Memory B cell (primary cell): ENCODE measurements at regions not wholly inside any gene's neighbourhood (a gene's known extent, or its start where the extent isn't known, plus 50 kb on each side); places are given as distances from the start of the nearest gene placed in this dataset.

Source experiments
- ATAC-seq: fragments of 150-1000 bp; cut with Tn5 transposase; 2 replicates; pipeline ENCODE4 v1.10.0; 2021; ENCODE audit warnings: low read depth, mild to moderate bottlenecking, moderate library complexity
- DNase-seq, 2 donors: peaks; one replicate each; pipeline ENCODE4 v3.0.0; 2022; ENCODE audit warnings: low spot score in 2 of 2
- H3K27ac Mint-ChIP-seq: one replicate; pipeline ENCODE4 v1.8.0; 2022; ENCODE audit warnings: mild to moderate bottlenecking, moderate library complexity, mixed read lengths
- H3K27me3 Mint-ChIP-seq: one replicate; pipeline ENCODE4 v1.8.0; 2022; ENCODE audit warnings: mixed read lengths
- H3K36me3 Mint-ChIP-seq: one replicate; pipeline ENCODE4 v1.8.0; 2022; ENCODE audit warnings: mild to moderate bottlenecking, mixed read lengths
- H3K4me1 Mint-ChIP-seq: one replicate; pipeline ENCODE4 v1.8.0; 2022; ENCODE audit warnings: mixed read lengths
- H3K4me3 Mint-ChIP-seq: one replicate; pipeline ENCODE4 v1.8.0; 2022; ENCODE audit warnings: mild to moderate bottlenecking, moderate library complexity, mixed read lengths
- H3K9me3 Mint-ChIP-seq: one replicate; pipeline ENCODE4 v1.8.0; 2022; ENCODE audit warnings: mixed read lengths

- ATAC-seq (no peak), DNase-seq (no peak)
- no peak overlapping the region for H3K27ac Mint-ChIP-seq
- peaks cover 2% of the 10 kb centered on the region for H3K9me3 Mint-ChIP-seq
- H3K27me3 Mint-ChIP-seq = peaks cover 6% of the 10 kb centered on the region
- H3K4me3 Mint-ChIP-seq = no peak overlapping the region
- no peaks in the 10 kb centered on the region for H3K36me3 Mint-ChIP-seq
- no peaks in the 10 kb centered on the region for H3K4me1 Mint-ChIP-seq
Observed at GRCh38 chr15:39140060-39140604, 440.7 kb upstream of the THBS1 start.

- no peak for ATAC-seq
- no peak overlapping the region for H3K4me3 Mint-ChIP-seq
- H3K27ac Mint-ChIP-seq = no peak overlapping the region
- DNase-seq = no peak
- peaks cover 6% of the 10 kb centered on the region for H3K27me3 Mint-ChIP-seq
- H3K4me1 Mint-ChIP-seq = no peaks in the 10 kb centered on the region
- H3K36me3 Mint-ChIP-seq = no peaks in the 10 kb centered on the region
- peaks cover 2% of the 10 kb centered on the region for H3K9me3 Mint-ChIP-seq
Observed at GRCh38 chr15:39142500-39142899, 438.4 kb upstream of the THBS1 start.

GRCh38 chr15:39143479-39143878 is 437.4 kb upstream of the THBS1 start:
- no peak for DNase-seq
- ATAC-seq = no peak
- H3K27me3 Mint-ChIP-seq = peaks cover 4% of the 10 kb centered on the region
- no peaks in the 10 kb centered on the region for H3K36me3 Mint-ChIP-seq
- no peaks in the 10 kb centered on the region for H3K4me1 Mint-ChIP-seq
- H3K27ac Mint-ChIP-seq = no peak overlapping the region
- no peak overlapping the region for H3K4me3 Mint-ChIP-seq
- H3K9me3 Mint-ChIP-seq = peaks cover 2% of the 10 kb centered on the region

GRCh38 chr15:39144051-39144450 is 436.8 kb upstream of the THBS1 start:
- H3K27ac Mint-ChIP-seq = no peak overlapping the region
- DNase-seq (no peak), ATAC-seq (no peak)
- no peaks in the 10 kb centered on the region for H3K36me3 Mint-ChIP-seq
- peaks cover 4% of the 10 kb centered on the region for H3K27me3 Mint-ChIP-seq
- H3K4me1 Mint-ChIP-seq = no peaks in the 10 kb centered on the region
- H3K9me3 Mint-ChIP-seq = peaks cover 2% of the 10 kb centered on the region
- no peak overlapping the region for H3K4me3 Mint-ChIP-seq

GRCh38 chr15:39144613-39145499 is 436.0 kb upstream of the THBS1 start:
- peaks cover 2% of the 10 kb centered on the region for H3K9me3 Mint-ChIP-seq
- H3K27ac Mint-ChIP-seq = no peak overlapping the region
- ATAC-seq (no peak), DNase-seq (no peak)
- peaks cover 4% of the 10 kb centered on the region for H3K27me3 Mint-ChIP-seq
- H3K36me3 Mint-ChIP-seq = no peaks in the 10 kb centered on the region
- no peak overlapping the region for H3K4me3 Mint-ChIP-seq
- no peaks in the 10 kb centered on the region for H3K4me1 Mint-ChIP-seq

GRCh38 chr15:39145854-39146625 is 434.8 kb upstream of the THBS1 start:
- Mint-ChIP-seq H3K27me3 (peaks cover 2% of the 10 kb centered on the region), H3K4me1 (no peaks in the 10 kb centered on the region), H3K36me3 (no peaks in the 10 kb centered on the region), H3K27ac (no peak overlapping the region), H3K4me3 (no peak overlapping the region), H3K9me3 (peaks cover 2% of the 10 kb centered on the region)
- no peak for DNase-seq
- no peak for ATAC-seq

GRCh38 chr15:39149636-39150150 is 431.2 kb upstream of the THBS1 start:
- Mint-ChIP-seq H3K36me3 (no peaks in the 10 kb centered on the region), H3K9me3 (no peaks in the 10 kb centered on the region), H3K4me1 (no peaks in the 10 kb centered on the region), H3K27me3 (no peaks in the 10 kb centered on the region), H3K27ac (no peak overlapping the region), H3K4me3 (no peak overlapping the region)
- DNase-seq (no peak), ATAC-seq (no peak)

GRCh38 chr15:39151545-39151944 is 429.3 kb upstream of the THBS1 start:
- Mint-ChIP-seq H3K27me3 (no peaks in the 10 kb centered on the region), H3K36me3 (no peaks in the 10 kb centered on the region), H3K9me3 (no peaks in the 10 kb centered on the region), H3K4me3 (no peak overlapping the region), H3K27ac (no peak overlapping the region), H3K4me1 (no peaks in the 10 kb centered on the region)
- no peak for DNase-seq
- no peak for ATAC-seq

- DNase-seq = no peak
- Mint-ChIP-seq H3K4me3 (no peak overlapping the region), H3K9me3 (no peaks in the 10 kb centered on the region), H3K36me3 (no peaks in the 10 kb centered on the region), H3K27ac (no peak overlapping the region), H3K27me3 (no peaks in the 10 kb centered on the region), H3K4me1 (no peaks in the 10 kb centered on the region)
- ATAC-seq = no peak
Observed at GRCh38 chr15:39153058-39153714, 427.7 kb upstream of the THBS1 start.

GRCh38 chr15:39153716-39154115 is 427.2 kb upstream of the THBS1 start:
- H3K4me3 Mint-ChIP-seq = no peak overlapping the region
- no peaks in the 10 kb centered on the region for H3K9me3 Mint-ChIP-seq
- H3K4me1 Mint-ChIP-seq = no peaks in the 10 kb centered on the region
- ATAC-seq (no peak), DNase-seq (no peak)
- H3K27me3 Mint-ChIP-seq = no peaks in the 10 kb centered on the region
- no peak overlapping the region for H3K27ac Mint-ChIP-seq
- no peaks in the 10 kb centered on the region for H3K36me3 Mint-ChIP-seq

- Mint-ChIP-seq H3K27me3 (no peaks in the 10 kb centered on the region), H3K36me3 (no peaks in the 10 kb centered on the region), H3K27ac (no peak overlapping the region), H3K4me3 (no peak overlapping the region), H3K9me3 (no peaks in the 10 kb centered on the region), H3K4me1 (no peaks in the 10 kb centered on the region)
- ATAC-seq (no peak), DNase-seq (no peak)
Observed at GRCh38 chr15:39154227-39154638, 426.6 kb upstream of the THBS1 start.

- DNase-seq (no peak), ATAC-seq (no peak)
- no peaks in the 10 kb centered on the region for H3K27me3 Mint-ChIP-seq
- no peaks in the 10 kb centered on the region for H3K9me3 Mint-ChIP-seq
- no peak overlapping the region for H3K27ac Mint-ChIP-seq
- H3K4me3 Mint-ChIP-seq = no peak overlapping the region
- H3K4me1 Mint-ChIP-seq = no peaks in the 10 kb centered on the region
- no peaks in the 10 kb centered on the region for H3K36me3 Mint-ChIP-seq
Observed at GRCh38 chr15:39154776-39155175, 426.1 kb upstream of the THBS1 start.

- Mint-ChIP-seq H3K36me3 (no peaks in the 10 kb centered on the region), H3K4me3 (no peak overlapping the region), H3K9me3 (peaks cover 1% of the 10 kb centered on the region), H3K27me3 (no peaks in the 10 kb centered on the region), H3K27ac (no peak overlapping the region), H3K4me1 (no peaks in the 10 kb centered on the region)
- DNase-seq (no peak), ATAC-seq (no peak)
Observed at GRCh38 chr15:39156166-39156565, 424.7 kb upstream of the THBS1 start.
